Umbilical cord (tissue), 1 donor: ENCODE measurements at regions not wholly inside any gene's neighbourhood (a gene's known extent, or its start where the extent isn't known, plus 50 kb on each side); places are given as distances from the start of the nearest gene placed in this dataset.

Experiments used
- DNase-seq: peaks from one replicate; pipeline ENCODE4 v3.0.0-alpha.2; 2015; ENCODE audit warnings: low spot score

DNA sequence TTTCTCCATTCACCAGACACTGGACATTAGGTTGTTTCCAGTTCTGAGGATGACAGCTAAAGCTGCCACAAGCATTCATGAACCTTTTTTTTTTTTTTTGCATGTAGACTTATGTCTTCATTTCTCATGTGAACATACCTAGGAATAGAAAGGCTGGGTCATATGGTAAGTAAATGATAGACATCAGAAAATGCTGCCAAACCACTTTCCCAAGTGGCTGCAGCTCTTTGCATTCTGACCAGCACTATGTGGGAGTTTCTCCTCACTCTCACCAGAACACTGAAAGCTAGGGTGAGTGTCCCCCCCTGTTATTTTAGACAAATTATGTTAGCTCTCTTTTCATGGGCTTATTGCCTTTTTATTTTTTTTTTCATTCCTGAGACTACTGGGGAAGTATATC lies 197.5 kb downstream of the OTOR start:
- DNase-seq, result no peak

GRCh38 chr20:16946097-16946496 lies 197.9 kb downstream of the OTOR start:
- DNase-seq, result no peak

- no peak for DNase-seq
Observed at GRCh38 chr20:16947479-16947878, 199.3 kb downstream of the OTOR start.

GRCh38 chr20:16951876-16952275 lies 203.7 kb downstream of the OTOR start:
- no peak for DNase-seq

DNA sequence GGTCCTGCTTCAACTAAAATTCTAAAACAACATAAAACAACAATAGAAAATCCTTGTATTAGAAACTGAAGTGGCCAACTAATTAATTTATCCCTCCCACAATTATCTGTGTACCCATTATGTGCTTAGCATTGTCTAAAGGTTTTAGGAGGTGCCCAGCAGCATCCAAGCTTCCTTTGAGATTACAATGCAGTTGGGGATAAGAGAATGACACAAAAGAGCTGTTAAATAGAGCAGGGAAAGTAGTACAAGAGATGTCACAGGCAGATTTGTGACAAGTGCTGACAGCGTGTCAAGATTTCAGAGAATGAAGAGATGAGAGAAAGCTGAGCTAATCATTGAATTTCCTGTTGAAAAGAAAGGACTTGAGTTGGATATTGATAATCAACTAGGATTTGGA lies 204.8 kb downstream of the OTOR start:
- DNase-seq, result no peak

DNA sequence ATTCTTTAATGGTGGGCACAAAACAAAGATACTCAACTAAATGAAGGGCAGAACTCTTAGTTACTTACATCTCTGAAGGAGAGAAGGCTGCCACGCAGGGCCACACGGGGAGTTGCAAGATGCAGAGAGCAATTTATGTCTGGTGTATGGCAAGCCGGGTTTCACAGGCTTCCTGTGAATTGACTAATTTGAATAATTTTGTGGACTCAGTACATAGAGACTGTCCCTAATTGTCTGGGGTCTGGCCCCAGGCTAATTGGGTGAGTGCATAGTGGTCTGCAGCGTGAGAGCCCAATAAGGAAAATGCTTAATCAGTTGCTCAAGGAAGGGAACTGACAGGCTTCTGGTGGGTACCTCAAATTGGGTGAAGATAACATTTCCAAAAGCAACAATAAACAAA lies 205.7 kb downstream of the OTOR start:
- no peak for DNase-seq

DNA sequence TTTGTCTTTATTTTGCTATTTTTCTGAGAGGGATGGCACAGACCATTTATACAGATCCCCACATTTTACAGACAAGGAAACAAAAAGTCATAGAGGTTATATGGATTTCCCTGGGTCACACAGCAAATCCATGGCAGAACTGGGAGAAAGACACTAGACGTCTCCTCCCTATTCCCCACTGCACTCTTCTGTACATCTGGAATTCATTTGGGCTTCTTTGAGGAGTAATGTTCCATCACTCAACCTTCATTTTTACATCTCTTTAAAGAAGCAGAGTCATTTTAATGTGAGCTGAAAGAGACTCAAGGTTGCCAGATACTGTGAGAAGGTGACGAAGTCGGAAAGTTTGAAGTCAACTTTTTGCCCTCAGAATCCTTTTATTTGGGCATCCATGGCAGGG lies 207.3 kb downstream of the OTOR start:
- no peak for DNase-seq

- no peak for DNase-seq
Observed at GRCh38 chr20:16955971-16956370, 207.8 kb downstream of the OTOR start.

GRCh38 chr20:16965401-16965800 lies 217.2 kb downstream of the OTOR start:
- DNase-seq, result no peak

DNA sequence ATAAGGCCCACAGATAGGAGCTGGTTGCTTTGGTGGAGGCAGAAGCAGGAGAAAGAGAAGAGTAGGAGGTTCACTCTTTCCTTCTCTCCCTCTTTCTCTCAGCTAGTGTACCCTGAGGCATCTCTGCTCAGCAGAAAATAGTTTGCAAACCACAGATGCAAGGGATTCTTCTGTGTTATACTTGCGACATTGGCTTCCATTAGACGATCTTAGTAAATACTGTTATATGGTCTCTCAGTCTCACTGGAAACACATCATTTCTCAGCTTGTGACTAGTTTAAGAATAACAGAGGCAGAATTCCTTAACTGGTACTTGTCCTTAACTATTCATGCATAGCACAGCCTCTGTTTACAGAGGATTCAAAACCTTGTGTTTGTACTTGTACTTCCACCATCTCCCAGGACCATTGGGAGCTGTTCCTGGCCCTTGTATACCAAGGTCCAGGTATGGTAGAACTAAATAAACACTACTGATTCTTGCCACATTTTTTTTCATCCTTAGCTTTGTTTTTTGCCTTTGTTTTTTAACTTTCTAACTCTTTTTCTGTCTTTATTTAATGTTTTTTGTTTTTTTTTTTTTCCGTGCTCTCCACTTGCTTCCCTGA lies 218.2 kb downstream of the OTOR start:
- DNase-seq, result no peak

- DNase-seq, result no peak
Observed at GRCh38 chr20:16968099-16968498, 219.9 kb downstream of the OTOR start.

- DNase-seq, result no peak
Observed at GRCh38 chr20:16970776-16971175, 222.6 kb downstream of the OTOR start.

DNA sequence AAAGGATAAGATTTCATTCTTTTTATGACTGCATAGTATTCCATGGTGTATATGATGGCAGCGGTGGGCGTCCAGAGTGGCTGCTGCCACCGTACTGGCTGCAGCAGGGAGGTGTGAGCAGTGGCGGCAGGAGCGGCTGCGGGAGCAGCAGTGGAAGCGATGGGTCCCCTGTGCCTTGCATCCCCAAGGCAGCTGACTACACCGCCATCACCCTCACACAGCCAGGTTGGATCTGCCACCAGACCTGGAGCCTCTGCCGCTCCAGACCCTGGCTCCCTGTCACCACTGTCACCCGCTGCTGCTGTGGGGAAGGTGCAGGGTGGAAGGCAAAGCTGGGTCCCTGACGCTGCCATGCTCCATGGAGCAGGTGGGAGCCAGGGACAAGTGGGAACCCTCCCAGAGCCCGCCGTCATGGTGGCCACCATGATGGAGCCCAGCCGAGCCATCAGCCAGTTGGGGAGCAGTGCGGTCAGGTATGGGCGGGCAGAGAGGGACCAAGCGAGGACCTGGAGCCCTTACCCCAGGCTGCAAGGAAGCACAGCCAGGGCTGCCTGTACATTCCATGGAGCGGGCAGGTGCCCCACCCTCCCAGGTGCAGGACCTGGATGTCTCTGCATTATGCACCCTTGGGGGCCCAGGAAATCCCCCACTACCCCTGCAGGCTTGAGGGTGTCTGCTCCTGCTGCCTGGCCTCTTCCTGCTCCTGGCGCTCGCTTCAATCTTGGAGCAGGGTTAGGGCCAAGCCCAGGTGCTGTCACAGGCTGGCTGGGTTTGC lies 226.1 kb downstream of the OTOR start:
- no peak for DNase-seq

DNA sequence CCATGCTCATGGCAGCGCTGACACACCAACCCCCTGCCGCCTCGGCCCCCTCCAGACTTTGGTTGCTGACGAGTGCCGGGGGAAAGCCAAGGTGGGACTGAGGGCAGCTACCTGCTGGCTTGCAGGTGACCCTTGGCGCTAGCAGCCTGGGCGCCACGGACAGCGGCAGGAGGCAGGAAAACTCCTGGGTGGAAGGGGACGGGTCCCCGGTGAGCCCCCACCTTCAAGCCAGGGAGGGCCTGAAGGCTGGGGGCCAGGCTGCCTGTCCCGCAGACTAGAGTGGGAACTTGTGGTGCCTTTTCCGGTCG lies 226.7 kb downstream of the OTOR start:
- no peak for DNase-seq

- DNase-seq, result no peak
Observed at GRCh38 chr20:16975682-16976081, 227.5 kb downstream of the OTOR start.

GRCh38 chr20:16978497-16978896 lies 230.3 kb downstream of the OTOR start:
- DNase-seq, result no peak

DNA sequence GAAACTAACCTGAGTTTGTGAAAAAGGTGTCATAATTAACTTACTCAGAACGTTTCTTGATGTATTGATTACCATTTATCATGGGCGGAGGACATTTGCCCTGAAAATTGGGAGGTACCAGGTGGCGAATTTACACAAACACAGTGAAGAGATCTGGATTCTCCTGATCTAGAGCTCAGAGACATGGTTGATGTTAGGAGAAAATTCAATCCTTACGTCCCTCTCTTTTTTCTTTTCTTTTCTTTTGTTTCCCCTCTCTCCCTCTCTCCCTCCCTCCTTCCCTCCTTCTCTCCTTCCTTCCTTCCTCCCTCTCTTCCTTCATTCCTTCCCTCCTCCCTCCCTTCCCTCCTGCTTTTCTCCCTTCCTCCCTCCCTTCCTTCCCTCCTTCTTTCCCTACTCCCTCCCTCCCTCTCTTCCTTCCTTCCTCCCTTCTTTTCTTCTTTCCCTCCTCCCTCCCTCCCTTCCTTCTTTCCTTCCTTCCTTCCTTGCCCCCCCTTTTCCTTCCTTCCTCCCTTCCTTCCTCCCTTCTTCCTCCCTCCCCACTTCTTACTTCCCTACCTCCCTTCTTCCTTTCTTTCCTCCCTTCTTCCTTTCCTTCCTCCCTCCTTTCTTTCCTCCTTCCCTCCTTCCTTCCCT lies 234.1 kb downstream of the OTOR start:
- DNase-seq, result no peak

- no peak for DNase-seq
Observed at GRCh38 chr20:16984481-16984880, 236.3 kb downstream of the OTOR start.

GRCh38 chr20:17003170-17003870 lies 223.5 kb upstream of the PCSK2 start:
- DNase-seq, result no peak

GRCh38 chr20:17010181-17010580 lies 216.7 kb upstream of the PCSK2 start:
- DNase-seq, result no peak

DNA sequence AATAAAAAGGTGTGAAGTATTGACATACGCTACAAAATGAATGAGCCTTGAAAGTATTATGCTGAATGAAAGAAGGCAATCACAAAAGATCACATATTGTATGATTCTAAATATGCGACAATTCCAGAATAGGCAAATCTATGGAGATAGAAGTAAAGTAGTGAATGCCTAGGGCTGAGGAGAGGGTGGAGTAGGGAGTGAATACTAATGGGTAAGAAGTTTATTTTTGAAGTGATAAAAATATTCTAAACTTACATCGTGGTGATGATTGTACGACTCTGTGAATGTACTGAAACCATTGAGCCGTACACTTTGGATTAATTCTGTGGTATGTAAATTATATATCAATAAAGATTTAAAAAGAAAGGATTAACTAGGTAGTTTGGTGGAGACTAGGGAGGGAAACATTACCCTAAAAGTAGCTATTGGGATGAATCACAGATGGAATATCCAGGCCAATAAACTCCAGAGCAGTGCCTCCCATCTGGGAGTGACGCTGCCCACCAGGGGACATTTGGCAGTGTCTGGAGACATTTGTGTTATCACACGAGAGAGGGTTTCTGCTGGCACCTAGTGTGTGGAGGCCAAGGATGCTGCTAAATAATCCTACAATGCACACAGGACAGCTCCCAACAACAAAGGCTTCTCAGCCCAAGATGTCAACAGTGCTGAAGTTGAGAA lies 214.2 kb upstream of the PCSK2 start:
- no peak for DNase-seq

GRCh38 chr20:17014217-17014616 lies 212.6 kb upstream of the PCSK2 start:
- DNase-seq, result no peak
